Ovary (tissue), 3 donors: ENCODE measurements at regions not wholly inside any gene's neighbourhood (a gene's known extent, or its start where the extent isn't known, plus 50 kb on each side); places are given as distances from the start of the nearest gene placed in this dataset.

Experiments
- CTCF ChIP-seq, 3 donors: fragments of 450-650 bp in 2 of 3; fragments of 200-600 bp in 1 of 3; IDR thresholded peaks; one replicate each; pipeline versions ENCODE4 v1.5.1 to v1.8.0; 2016 to 2022; ENCODE audit warnings: antibody characterized with exemption in 3 of 3, mild to moderate bottlenecking in 1 of 3
- POLR2A ChIP-seq: fragments of 450-650 bp; IDR thresholded peaks from one replicate; pipeline ENCODE4 v1.6.1; 2017; ENCODE audit warnings: antibody characterized with exemption, mild to moderate bottlenecking, moderate library complexity
- donor health status: DM: no; HTN: no; CAD: no.

GRCh38 chr4:1574601-1575417 lies 109.3 kb downstream of the FAM53A start:
- no peak for TF ChIP-seq CTCF (IDR thresholded peaks at IDR 0.05)
- no peak for TF ChIP-seq POLR2A
